GM12878 (cell line): ENCODE measurements at regions not wholly inside any gene's neighbourhood (a gene's known extent, or its start where the extent isn't known, plus 50 kb on each side); places are given as distances from the start of the nearest gene placed in this dataset.

Experiments used
- ATAC-seq: fragments of 200-7000 bp; cut with Tn5 transposase; 3 replicates; pipeline ENCODE4 v1.9.1; 2020; ENCODE audit warnings: mild to moderate bottlenecking, moderate library complexity
- BruUV-seq: library from RNA; stranded (reverse); fragments of 400-500 nt; replicated peaks from 2 replicates; lab custom pipeline; 2021; lab: Mats Ljungman, UMichigan
- CTCF ChIA-PET: fragments of 300-600 bp; sonication (Branson Sonifier 250); formaldehyde crosslinking; extraction: SDS; loops from one replicate; lab custom pipeline; 2021; ENCODE audit warnings: inconsistent platforms; lab: Yijun Ruan, JAX
- POLR2A ChIA-PET: fragments of 350-600 bp; formaldehyde crosslinking; extraction: SDS; loops from one replicate; lab custom pipeline; 2021; ENCODE audit warnings: inconsistent platforms; lab: Charles Lee
- RAD21 ChIA-PET: fragments of 300-600 bp; sonication (Branson Sonifier 250); formaldehyde crosslinking; loops from one replicate; lab custom pipeline; 2023; ENCODE audit warnings: antibody characterized with exemption; ENCODE audit not compliant: unreplicated experiment; lab: Charles Lee
- SMC1A ChIA-PET: fragments of 300-600 bp; sonication (Branson Sonifier 250); formaldehyde crosslinking; loops from one replicate; lab custom pipeline; 2023; ENCODE audit not compliant: unreplicated experiment, uncharacterized antibody; lab: Charles Lee
- DNase-seq: peaks from one replicate; pipeline ENCODE4 v3.0.0-alpha.2; 2011; ENCODE audit warnings: low read depth, low spot score
- FAIRE-seq: peaks from 3 replicates; lab custom pipeline; 2011; peaks lifted over from hg19 to GRCh38; lab: Jason Lieb, UNC
- H2AFZ ChIP-seq: 2 replicates; pipeline ENCODE4 v1.6.0; 2011; ENCODE audit warnings: low read depth, low read length, control low read depth; ENCODE audit not compliant: control insufficient read depth
- H3K27ac ChIP-seq: 2 replicates; pipeline ENCODE4 v1.5.1; 2011; ENCODE audit warnings: control low read depth; ENCODE audit not compliant: control insufficient read depth, insufficient read depth
- H3K27me3 ChIP-seq, 2 experiments: replicated peaks in 1 of 2; 2 replicates each; pipeline versions ENCODE4 v1.6.0 to v1.6.1; 2011; ENCODE audit warnings: low read length in 1 of 2; ENCODE audit not compliant: control insufficient read depth in 2 of 2, insufficient read depth in 2 of 2
- H3K36me3 ChIP-seq, 2 experiments: 2 replicates each; pipeline ENCODE4 v1.5.1; 2011; ENCODE audit warnings: low read length in 1 of 2; ENCODE audit not compliant: control insufficient read depth in 2 of 2, insufficient read depth in 2 of 2
- H3K4me1 ChIP-seq: 2 replicates; pipeline ENCODE4 v1.6.1; 2011; ENCODE audit warnings: mild to moderate bottlenecking, low read length, moderate library complexity, mixed read lengths; ENCODE audit not compliant: control insufficient read depth, insufficient read depth
- H3K4me2 ChIP-seq: 2 replicates; pipeline ENCODE4 v1.6.0; 2011; ENCODE audit warnings: control low read depth; ENCODE audit not compliant: control insufficient read depth, insufficient read depth
- H3K4me3 ChIP-seq: fragments of 200-600 bp; sonication (generic); 2 replicates; pipeline ENCODE4 v1.5.1; 2016
- H3K79me2 ChIP-seq: 2 replicates; pipeline ENCODE4 v1.6.0; 2011; ENCODE audit warnings: low read length; ENCODE audit not compliant: control insufficient read depth, insufficient read depth
- H3K9ac ChIP-seq: 2 replicates; pipeline ENCODE4 v1.8.0; 2011; ENCODE audit warnings: low read length, control low read depth, mixed read lengths; ENCODE audit not compliant: control insufficient read depth, insufficient read depth
- H3K9me3 ChIP-seq: replicated peaks from 3 replicates; pipeline ENCODE4 v1.5.1; 2011; ENCODE audit warnings: mild to moderate bottlenecking, low read length; ENCODE audit not compliant: control insufficient read depth, insufficient read depth
- H4K20me1 ChIP-seq: 2 replicates; pipeline ENCODE4 v1.6.0; 2011; ENCODE audit not compliant: control insufficient read depth, insufficient read depth
- KDM1A ChIP-seq: fragments of 200-600 bp; sonication (generic); IDR thresholded peaks from 2 replicates; pipeline ENCODE4 v1.6.1; 2016; ENCODE audit warnings: borderline replicate concordance
- MAX ChIP-seq: IDR thresholded peaks from 2 replicates; pipeline ENCODE4 v1.6.1; 2012; ENCODE audit warnings: low read depth, low read length, improper control_type of control experiment
- RFX5 ChIP-seq: IDR thresholded peaks from 2 replicates; pipeline ENCODE4 v1.6.1; 2011; ENCODE audit warnings: low read depth, low read length, improper control_type of control experiment
- SMC3 ChIP-seq: IDR thresholded peaks from 2 replicates; pipeline ENCODE4 v1.6.1; 2011; ENCODE audit warnings: low read length, improper control_type of control experiment, borderline replicate concordance
- STAT1 ChIP-seq: fragments of 450-650 bp; conservative IDR thresholded peaks from 2 replicates; pipeline ENCODE4 v1.6.1; 2014; ENCODE audit warnings: antibody characterized with exemption, mild to moderate bottlenecking
- ZNF592 ChIP-seq: fragments of 450-650 bp; IDR thresholded peaks from 2 replicates; pipeline ENCODE4 v1.6.1; 2017; ENCODE audit warnings: mild to moderate bottlenecking, moderate library complexity
- ZSCAN29 ChIP-seq: fragments of 450-650 bp; IDR thresholded peaks from 2 replicates; pipeline ENCODE4 v1.6.1; 2017; ENCODE audit warnings: mild to moderate bottlenecking, moderate library complexity
- WGBS: methylation state at CpG from one replicate; pipeline ENCODE4 v1.1.6; 2016; ENCODE audit warnings: low lambda C conversion rate; ENCODE audit not compliant: insufficient replicate concordance, insufficient coverage; ENCODE audit errors: missing lambda C conversion rate; 5-methylcytosine and 5-hydroxymethylcytosine counted together
- in situ Hi-C: fragments of 300-500 bp; cut with MboI; formaldehyde crosslinking; loops from 9 replicates; pipeline ENCODE4 v1.14.3; 2018; ENCODE audit warnings: mixed read lengths
- intact Hi-C: fragments of 100-400 bp; cut with micrococcal nuclease; formaldehyde crosslinking; loops from one replicate; pipeline ENCODE4 v1.14.2; 2022; ENCODE audit not compliant: unreplicated experiment

DNA sequence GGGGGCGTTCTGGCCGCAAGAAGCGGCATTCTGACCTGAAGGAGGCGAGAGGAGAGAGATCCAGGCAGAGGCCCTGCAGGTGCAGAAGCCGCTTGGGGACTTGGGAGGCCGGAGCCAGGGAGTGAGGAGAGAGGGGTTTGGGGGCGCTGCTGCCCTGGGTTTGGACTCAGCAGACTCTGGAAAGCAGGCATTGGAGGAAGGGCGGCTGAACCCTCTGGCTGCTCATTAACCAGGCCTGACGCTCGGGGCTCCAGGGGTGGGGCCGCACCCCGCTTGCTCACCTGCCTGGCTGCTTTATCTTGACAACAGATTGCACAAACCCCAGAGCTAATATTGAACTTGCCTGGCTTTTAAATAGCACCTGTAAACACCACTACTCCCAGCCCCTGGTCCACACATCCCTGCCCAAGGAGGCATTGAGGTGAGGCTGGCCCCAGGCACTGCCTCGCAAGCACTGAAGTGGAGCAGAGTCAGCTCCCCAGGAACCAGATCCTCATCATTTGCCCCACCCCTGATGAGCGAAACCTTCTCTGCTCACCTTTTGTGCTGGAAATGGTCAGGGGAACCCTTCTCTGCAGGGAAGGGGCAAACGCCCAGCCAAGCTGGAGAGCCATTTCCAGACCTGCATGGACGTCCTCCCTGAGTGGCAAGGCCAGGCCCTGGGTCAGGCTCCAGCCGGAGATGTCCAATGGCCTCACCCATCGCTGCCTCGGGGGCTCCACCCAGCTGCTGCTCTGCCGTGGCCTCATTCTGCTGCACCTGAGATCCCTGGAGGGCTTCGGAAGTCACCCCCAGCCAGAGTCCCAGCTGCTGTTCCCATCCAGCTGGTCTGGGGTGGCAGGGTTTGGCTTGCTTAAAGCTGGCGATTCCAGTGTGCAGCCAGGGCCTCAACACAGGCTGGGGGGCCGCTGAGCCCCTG, 190.2 kb upstream of the GSE1 start:
- no peaks in the 10 kb centered on the region for H3K79me2 ChIP-seq
- CTCF ChIA-PET = interaction anchor here (1.2 to 4.3 kb wide), 3 partner anchors 177 to 193 kb away, joined by 3 to 26 read pairs (median 23); no protein-coding TSS in a partner anchor
- DNase-seq (no peak), ATAC-seq (no peak)
- H2AFZ ChIP-seq = no peak overlapping the region
- H3K9ac ChIP-seq = no peak overlapping the region
- H3K4me3 ChIP-seq = no peak overlapping the region
- RAD21 ChIA-PET = interaction anchor here (1.0 to 1.3 kb wide), 2 partner anchors 186 to 193 kb away, joined by 3 read pairs; no protein-coding TSS in a partner anchor
- H4K20me1 ChIP-seq = no peaks in the 10 kb centered on the region
- TF ChIP-seq STAT1 = no peak
- no peak for TF ChIP-seq ZSCAN29
- TF ChIP-seq ZNF592 = no peak
- no peak for TF ChIP-seq KDM1A
- TF ChIP-seq MAX = no peak
- no peak for TF ChIP-seq RFX5
- TF ChIP-seq SMC3 = no peak
- TF ChIP-seq, all 136 proteins: peak for 0
- BruUV-seq = no TSS peak
- in situ Hi-C loops = no loop called here
- Histone ChIP-seq H3K27me3 (peaks cover 0 to 1% of the 10 kb centered on the region in 2 experiments; a peak in 1 of 4 replicates), H3K36me3 (no peaks in the 10 kb centered on the region), H3K4me2 (no peak overlapping the region), H3K27ac (no peak overlapping the region), H3K9me3 (no peaks in the 10 kb centered on the region), H3K4me1 (no peaks in the 10 kb centered on the region)
- SMC1A ChIA-PET = no interaction called here
- 44% methylated on average over 22 of the region's 23 CpGs for WGBS
- intact Hi-C loops = loop anchor here (5.0 to 10.0 kb wide), 2 partner anchors 118 to 294 kb away; no protein-coding TSS in a partner anchor
- FAIRE-seq = no peak
- POLR2A ChIA-PET = no interaction called here
